ENCODE measurements at regions not wholly inside any gene's neighbourhood (a gene's known extent, or its start where the extent isn't known, plus 50 kb on each side); places are given as distances from the start of the nearest gene placed in this dataset.

- TF ChIP-seq ZNF462 (CRISPR knock-in tag; IDR thresholded peaks at IDR 0.05) = no peak
- TF ChIP-seq, protein P1, sequence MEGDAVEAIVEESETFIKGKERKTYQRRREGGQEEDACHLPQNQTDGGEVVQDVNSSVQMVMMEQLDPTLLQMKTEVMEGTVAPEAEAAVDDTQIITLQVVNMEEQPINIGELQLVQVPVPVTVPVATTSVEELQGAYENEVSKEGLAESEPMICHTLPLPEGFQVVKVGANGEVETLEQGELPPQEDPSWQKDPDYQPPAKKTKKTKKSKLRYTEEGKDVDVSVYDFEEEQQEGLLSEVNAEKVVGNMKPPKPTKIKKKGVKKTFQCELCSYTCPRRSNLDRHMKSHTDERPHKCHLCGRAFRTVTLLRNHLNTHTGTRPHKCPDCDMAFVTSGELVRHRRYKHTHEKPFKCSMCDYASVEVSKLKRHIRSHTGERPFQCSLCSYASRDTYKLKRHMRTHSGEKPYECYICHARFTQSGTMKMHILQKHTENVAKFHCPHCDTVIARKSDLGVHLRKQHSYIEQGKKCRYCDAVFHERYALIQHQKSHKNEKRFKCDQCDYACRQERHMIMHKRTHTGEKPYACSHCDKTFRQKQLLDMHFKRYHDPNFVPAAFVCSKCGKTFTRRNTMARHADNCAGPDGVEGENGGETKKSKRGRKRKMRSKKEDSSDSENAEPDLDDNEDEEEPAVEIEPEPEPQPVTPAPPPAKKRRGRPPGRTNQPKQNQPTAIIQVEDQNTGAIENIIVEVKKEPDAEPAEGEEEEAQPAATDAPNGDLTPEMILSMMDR (conservative IDR thresholded peaks at IDR 0.05; ENCODE audit: low read depth in 2 of 2) = no peak
Measured at GRCh38 chr2:145402706-145403277, 882.9 kb upstream of the ZEB2 start (continued).

- Histone ChIP-seq H3K9me2 (ENCODE audit: insufficient read depth) (0 out of 2 replicates have a peak, but pooled peaks cover 2% of the 10 kb centered on the region), H2AFZ (no peak overlapping the region), H3K27ac (ENCODE audit: low read depth) (no peak overlapping the region), H3K79me2 (replicated peaks; ENCODE audit: insufficient read depth) (no peaks in the 10 kb centered on the region), H3K36me3 (ENCODE audit: insufficient read depth) (no peaks in the 10 kb centered on the region), H3F3A (replicated peaks; ENCODE audit: low read depth) (no peaks in the 10 kb centered on the region), H3K4me3 (no peak overlapping the region), H4K20me1 (replicated peaks; ENCODE audit: insufficient read depth) (no peaks in the 10 kb centered on the region), H3K4me1 (ENCODE audit: insufficient read depth) (no peaks in the 10 kb centered on the region), H3K4me2 (no peak overlapping the region), H3K27me3 (ENCODE audit: insufficient read depth) (no peaks in the 10 kb centered on the region)
- Mint-ChIP-seq H3K4me3 (no peak overlapping the region), H3K27ac (no peak overlapping the region), H3K27me3 (ENCODE audit: insufficient read depth, low read depth, poor library complexity) (no peaks in the 10 kb centered on the region), H3K36me3 (ENCODE audit: low read depth) (no peaks in the 10 kb centered on the region), H3K9me3 (no peaks in the 10 kb centered on the region; the same call in 2 of the 3 replicates), H3K4me1 (no peaks in the 10 kb centered on the region)
- DNase-seq (ENCODE audit: low spot score) = no peak
- no peak for TF ChIP-seq POLR2AphosphoS5 (IDR thresholded peaks at IDR 0.05; ENCODE audit: low read depth)
- TF ChIP-seq ZNF331 (CRISPR knock-in tag; IDR thresholded peaks at IDR 0.05; ENCODE audit: low read depth) = no peak
- TF ChIP-seq EZH2phosphoT487 (IDR thresholded peaks at IDR 0.05; ENCODE audit: unreplicated experiment) = no peak
- TF ChIP-seq ZNF114 (CRISPR knock-in tag; IDR thresholded peaks at IDR 0.05) = no peak
- TF ChIP-seq, protein P2, sequence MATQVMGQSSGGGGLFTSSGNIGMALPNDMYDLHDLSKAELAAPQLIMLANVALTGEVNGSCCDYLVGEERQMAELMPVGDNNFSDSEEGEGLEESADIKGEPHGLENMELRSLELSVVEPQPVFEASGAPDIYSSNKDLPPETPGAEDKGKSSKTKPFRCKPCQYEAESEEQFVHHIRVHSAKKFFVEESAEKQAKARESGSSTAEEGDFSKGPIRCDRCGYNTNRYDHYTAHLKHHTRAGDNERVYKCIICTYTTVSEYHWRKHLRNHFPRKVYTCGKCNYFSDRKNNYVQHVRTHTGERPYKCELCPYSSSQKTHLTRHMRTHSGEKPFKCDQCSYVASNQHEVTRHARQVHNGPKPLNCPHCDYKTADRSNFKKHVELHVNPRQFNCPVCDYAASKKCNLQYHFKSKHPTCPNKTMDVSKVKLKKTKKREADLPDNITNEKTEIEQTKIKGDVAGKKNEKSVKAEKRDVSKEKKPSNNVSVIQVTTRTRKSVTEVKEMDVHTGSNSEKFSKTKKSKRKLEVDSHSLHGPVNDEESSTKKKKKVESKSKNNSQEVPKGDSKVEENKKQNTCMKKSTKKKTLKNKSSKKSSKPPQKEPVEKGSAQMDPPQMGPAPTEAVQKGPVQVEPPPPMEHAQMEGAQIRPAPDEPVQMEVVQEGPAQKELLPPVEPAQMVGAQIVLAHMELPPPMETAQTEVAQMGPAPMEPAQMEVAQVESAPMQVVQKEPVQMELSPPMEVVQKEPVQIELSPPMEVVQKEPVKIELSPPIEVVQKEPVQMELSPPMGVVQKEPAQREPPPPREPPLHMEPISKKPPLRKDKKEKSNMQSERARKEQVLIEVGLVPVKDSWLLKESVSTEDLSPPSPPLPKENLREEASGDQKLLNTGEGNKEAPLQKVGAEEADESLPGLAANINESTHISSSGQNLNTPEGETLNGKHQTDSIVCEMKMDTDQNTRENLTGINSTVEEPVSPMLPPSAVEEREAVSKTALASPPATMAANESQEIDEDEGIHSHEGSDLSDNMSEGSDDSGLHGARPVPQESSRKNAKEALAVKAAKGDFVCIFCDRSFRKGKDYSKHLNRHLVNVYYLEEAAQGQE (IDR thresholded peaks at IDR 0.05; ENCODE audit: unreplicated experiment) = no peak
- no peak for TF ChIP-seq EZH2 (IDR thresholded peaks at IDR 0.05; ENCODE audit: low read depth, unreplicated experiment)
- ATAC-seq = no peak
Measured at GRCh38 chr2:145399131-145399530, 879.2 kb upstream of the ZEB2 start.

Data from GM23338 (cell line).